ENCODE measurements at regions not wholly inside any gene's neighbourhood (a gene's known extent, or its start where the extent isn't known, plus 50 kb on each side); places are given as distances from the start of the nearest gene placed in this dataset.

GRCh38 chr9:79335987-79336386 lies 235.8 kb upstream of the TLE4 start:
- no peak for DNase-seq (ENCODE audit: low spot score)

GRCh38 chr9:79341561-79341960 lies 230.2 kb upstream of the TLE4 start:
- DNase-seq (ENCODE audit: low spot score) = no peak

GRCh38 chr9:79346350-79347020 lies 225.3 kb upstream of the TLE4 start:
- no peak for DNase-seq (ENCODE audit: low spot score)

- DNase-seq (ENCODE audit: low spot score) = no peak
Observed at GRCh38 chr9:79352322-79352721, 219.4 kb upstream of the TLE4 start.

GRCh38 chr9:79353856-79354520 lies 217.8 kb upstream of the TLE4 start:
- no peak for DNase-seq (ENCODE audit: low spot score)

GRCh38 chr9:79357194-79357593 lies 214.6 kb upstream of the TLE4 start:
- DNase-seq (ENCODE audit: low spot score) = no peak

GRCh38 chr9:79357616-79358015 lies 214.1 kb upstream of the TLE4 start:
- no peak for DNase-seq (ENCODE audit: low spot score)

GRCh38 chr9:79360387-79361347 lies 211.1 kb upstream of the TLE4 start:
- DNase-seq (ENCODE audit: low spot score) = no peak

- no peak for DNase-seq (ENCODE audit: low spot score)
Observed at GRCh38 chr9:79362100-79363081, 209.4 kb upstream of the TLE4 start.

GRCh38 chr9:79369676-79370075 lies 202.1 kb upstream of the TLE4 start:
- no peak for DNase-seq (ENCODE audit: low spot score)

- no peak for DNase-seq (ENCODE audit: low spot score)
Observed at GRCh38 chr9:79371301-79371700, 200.5 kb upstream of the TLE4 start.

GRCh38 chr9:79371948-79372555 lies 199.7 kb upstream of the TLE4 start:
- DNase-seq (ENCODE audit: low spot score) = no peak

- DNase-seq (ENCODE audit: low spot score) = no peak
Observed at GRCh38 chr9:79377339-79377855, 194.4 kb upstream of the TLE4 start.

- DNase-seq (ENCODE audit: low spot score) = no peak
Observed at GRCh38 chr9:79378107-79378506, 193.7 kb upstream of the TLE4 start.

- no peak for DNase-seq (ENCODE audit: low spot score)
Observed at GRCh38 chr9:79382044-79382443, 189.7 kb upstream of the TLE4 start.

GRCh38 chr9:79382458-79382857 lies 189.3 kb upstream of the TLE4 start:
- no peak for DNase-seq (ENCODE audit: low spot score)

- no peak for DNase-seq (ENCODE audit: low spot score)
Observed at GRCh38 chr9:79383096-79383495, 188.7 kb upstream of the TLE4 start.

GRCh38 chr9:79384091-79384490 lies 187.7 kb upstream of the TLE4 start:
- DNase-seq (ENCODE audit: low spot score) = no peak

GRCh38 chr9:79384501-79384900 lies 187.3 kb upstream of the TLE4 start:
- DNase-seq (ENCODE audit: low spot score) = no peak

- no peak for DNase-seq (ENCODE audit: low spot score)
Observed at GRCh38 chr9:79387101-79387835, 184.5 kb upstream of the TLE4 start.

Data from left forelimb (tissue), 1 donor.